CD14-positive monocyte (primary cell): ENCODE measurements at regions not wholly inside any gene's neighbourhood (a gene's known extent, or its start where the extent isn't known, plus 50 kb on each side); places are given as distances from the start of the nearest gene placed in this dataset.

Experiments used
- DNase-seq, 3 donors: peaks; one replicate each; pipeline ENCODE4 v3.0.0-alpha.2; 2011 to 2022
- H2AFZ ChIP-seq: 2 replicates; pipeline ENCODE4 v1.6.0; 2012; ENCODE audit warnings: mild to moderate bottlenecking, low read depth, low read length, inconsistent platforms; ENCODE audit not compliant: insufficient read depth, poor library complexity, severe bottlenecking
- H3K27ac ChIP-seq, 2 donors: 1 replicate in 1 of 2; 2 replicates in 1 of 2; pipeline ENCODE4 v1.5.1; 2012 to 2013; ENCODE audit warnings: low read length in 2 of 2, control low read depth in 1 of 2, inconsistent platforms in 1 of 2, low read depth in 1 of 2, mild to moderate bottlenecking in 1 of 2
- H3K27me3 ChIP-seq, 2 donors: one replicate each; pipeline versions ENCODE4 v1.6.0 to v1.6.1; 2011 to 2013; ENCODE audit warnings: low read length in 2 of 2; ENCODE audit not compliant: control insufficient read depth in 2 of 2, insufficient read depth in 2 of 2
- H3K36me3 ChIP-seq, 2 donors: replicated peaks in 1 of 2; 1 replicate in 1 of 2; 2 replicates in 1 of 2; pipeline versions ENCODE4 v1.5.1 to v1.6.1; 2012 to 2013; ENCODE audit warnings: low read length in 2 of 2, control low read depth in 1 of 2, inconsistent platforms in 1 of 2, mild to moderate bottlenecking in 1 of 2; ENCODE audit not compliant: insufficient read depth in 2 of 2, control insufficient read depth in 1 of 2
- H3K4me1 ChIP-seq, 2 donors: 1 replicate in 1 of 2; 2 replicates in 1 of 2; pipeline versions ENCODE4 v1.5.1 to v1.6.1; 2012 to 2013; ENCODE audit warnings: low read length in 2 of 2, control low read depth in 1 of 2, inconsistent platforms in 1 of 2, mild to moderate bottlenecking in 1 of 2, moderate library complexity in 1 of 2; ENCODE audit not compliant: insufficient read depth in 2 of 2, control insufficient read depth in 1 of 2
- H3K4me2 ChIP-seq: replicated peaks from 2 replicates; pipeline ENCODE3; 2012; ENCODE audit warnings: low read length, moderate library complexity, mild to moderate bottlenecking; ENCODE audit not compliant: poor library complexity, severe bottlenecking; ENCODE audit errors: extremely low read depth
- H3K4me3 ChIP-seq, 3 experiments: fragments of 200-600 bp in 1 of 3; sonication (generic) in 1 of 3; replicated peaks in 1 of 3; 1 replicate in 2 of 3; 2 replicates in 1 of 3; pipeline ENCODE4 v1.5.1; 2011 to 2013; ENCODE audit warnings: low read length in 3 of 3, mild to moderate bottlenecking in 3 of 3, control low read depth in 2 of 3, low read depth in 2 of 3, inconsistent platforms in 1 of 3, moderate library complexity in 1 of 3
- H3K79me2 ChIP-seq: 2 replicates; pipeline ENCODE4 v1.6.0; 2012; ENCODE audit warnings: mild to moderate bottlenecking, control low read depth, inconsistent platforms, low read length, moderate library complexity; ENCODE audit not compliant: insufficient read depth
- H3K9ac ChIP-seq: 2 replicates; pipeline ENCODE4 v1.6.0; 2017; ENCODE audit warnings: low read length, mild to moderate bottlenecking; ENCODE audit not compliant: insufficient read depth, poor library complexity, severe bottlenecking
- H3K9me3 ChIP-seq, 2 donors: replicated peaks in 1 of 2; 1 replicate in 1 of 2; 2 replicates in 1 of 2; pipeline versions ENCODE4 v1.5.1 to v1.6.1; 2012 to 2013; ENCODE audit warnings: low read length in 2 of 2, control low read depth in 1 of 2; ENCODE audit not compliant: control insufficient read depth in 1 of 2, insufficient read depth in 1 of 2
- H4K20me1 ChIP-seq: 2 replicates; pipeline ENCODE4 v1.6.0; 2012; ENCODE audit warnings: mild to moderate bottlenecking, low read length, control low read depth, moderate library complexity; ENCODE audit not compliant: insufficient read depth
- H3K27ac Mint-ChIP-seq, 7 donors: one replicate each; pipeline ENCODE4 v1.8.0; 2020; ENCODE audit warnings: mild to moderate bottlenecking in 7 of 7, mixed read lengths in 7 of 7, moderate library complexity in 6 of 7, inconsistent platforms in 2 of 7
- H3K27me3 Mint-ChIP-seq, 3 donors: one replicate each; pipeline ENCODE4 v1.8.0; 2021 to 2022; ENCODE audit warnings: low read depth in 3 of 3, mild to moderate bottlenecking in 3 of 3, mixed read lengths in 3 of 3, moderate library complexity in 3 of 3, inconsistent platforms in 1 of 3
- H3K36me3 Mint-ChIP-seq, 2 donors: one replicate each; pipeline ENCODE4 v1.8.0; 2020; ENCODE audit warnings: mixed read lengths in 2 of 2, inconsistent platforms in 1 of 2, mild to moderate bottlenecking in 1 of 2
- H3K4me1 Mint-ChIP-seq: one replicate; pipeline ENCODE4 v1.8.0; 2020; ENCODE audit warnings: mild to moderate bottlenecking, mixed read lengths
- H3K4me3 Mint-ChIP-seq, 2 donors: one replicate each; pipeline ENCODE4 v1.8.0; 2020; ENCODE audit warnings: mild to moderate bottlenecking in 2 of 2, mixed read lengths in 2 of 2, moderate library complexity in 1 of 2
- H3K9me3 Mint-ChIP-seq, 7 donors: one replicate each; pipeline ENCODE4 v1.8.0; 2020 to 2022; ENCODE audit warnings: mixed read lengths in 7 of 7, mild to moderate bottlenecking in 6 of 7, moderate library complexity in 6 of 7, inconsistent platforms in 2 of 7
- CTCF ChIP-seq: fragments of 200-600 bp; IDR thresholded peaks from one replicate; pipeline ENCODE4 v1.8.0; 2022; ENCODE audit warnings: antibody characterized with exemption, mild to moderate bottlenecking
- WGBS: methylation state at CpG from one replicate; pipeline ENCODE4 v1.1.5; 2013; ENCODE audit warnings: missing lambda C conversion rate; ENCODE audit not compliant: insufficient coverage; 5-methylcytosine and 5-hydroxymethylcytosine counted together
- intact Hi-C, 2 donors: fragments of 100-400 bp; cut with micrococcal nuclease; formaldehyde crosslinking; loops; one replicate each; pipeline versions ENCODE4 v1.15.0 to v1.15.1; 2023

DNA sequence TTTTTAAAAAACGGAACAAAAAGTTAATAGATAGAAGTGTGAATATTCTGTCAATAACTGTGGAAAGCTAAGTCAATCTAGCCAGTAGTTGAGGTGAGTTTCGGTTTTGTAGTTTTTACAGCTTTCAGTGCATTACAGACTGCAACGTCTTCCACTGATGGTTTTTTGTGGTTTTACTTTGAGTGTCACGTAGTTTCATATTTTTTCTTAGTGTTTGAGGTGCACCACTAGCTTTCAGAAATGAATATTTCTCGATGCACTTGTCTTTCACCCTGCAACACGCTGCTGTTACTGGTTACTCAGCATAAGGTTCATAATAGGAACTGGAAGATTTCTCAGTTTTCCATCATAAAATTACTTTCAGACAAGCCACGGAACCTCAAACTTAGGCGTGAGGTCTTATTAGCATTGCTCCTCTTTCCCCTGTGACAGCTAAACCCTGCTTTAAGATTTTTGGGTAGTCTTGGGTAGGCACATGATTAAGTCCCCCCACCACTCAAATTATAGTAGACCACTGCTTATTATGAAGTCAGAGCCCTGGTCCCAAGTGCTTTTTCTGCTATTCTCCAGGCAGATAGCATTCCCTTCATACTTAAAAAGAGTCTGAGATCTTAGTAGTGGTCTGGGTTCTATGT, 1412.7 kb downstream of the KCNT2 start:
- Histone ChIP-seq H3K79me2 (no peaks in the 10 kb centered on the region), H3K4me2 (no peak overlapping the region), H3K9ac (no peak overlapping the region), H3K36me3 (no peaks in the 10 kb centered on the region), H3K27ac (no peak overlapping the region), H3K9me3 (peaks cover 0 to 9% of the 10 kb centered on the region in 2 donors), H3K27me3 (no peaks in the 10 kb centered on the region), H4K20me1 (no peaks in the 10 kb centered on the region), H3K4me3 (no peak overlapping the region), H2AFZ (no peak overlapping the region), H3K4me1 (no peaks in the 10 kb centered on the region)
- no peaks in the 10 kb centered on the region for H3K4me1 Mint-ChIP-seq
- no peak overlapping the region for H3K27ac Mint-ChIP-seq
- no peak for TF ChIP-seq CTCF
- 73% methylated on average over 3 of the region's 8 CpGs for WGBS
- H3K36me3 Mint-ChIP-seq, result no peaks in the 10 kb centered on the region
- peaks cover 0 to 5% (median 0%) of the 10 kb centered on the region in 7 donors for H3K9me3 Mint-ChIP-seq
- intact Hi-C loops, result no loop called here
- no peak for DNase-seq
- no peak overlapping the region for H3K4me3 Mint-ChIP-seq
- peaks cover 0 to 1% (median 0%) of the 10 kb centered on the region in 3 donors for H3K27me3 Mint-ChIP-seq

GRCh38 chr1:195193134-195193533, 1415.1 kb downstream of the KCNT2 start:
- no peaks in the 10 kb centered on the region for H3K79me2 ChIP-seq
- no peak overlapping the region for H3K9ac ChIP-seq
- no peaks in the 10 kb centered on the region for H3K36me3 ChIP-seq
- H3K27ac ChIP-seq, result no peak overlapping the region
- Mint-ChIP-seq H3K4me3 (no peak overlapping the region), H3K27ac (no peak overlapping the region), H3K27me3 (peaks cover 0 to 1% (median 0%) of the 10 kb centered on the region in 3 donors), H3K4me1 (no peaks in the 10 kb centered on the region), H3K36me3 (no peaks in the 10 kb centered on the region), H3K9me3 (peaks cover 0 to 5% (median 0%) of the 10 kb centered on the region in 7 donors)
- no peak overlapping the region for H2AFZ ChIP-seq
- no peaks in the 10 kb centered on the region for H4K20me1 ChIP-seq
- TF ChIP-seq CTCF, result no peak
- intact Hi-C loops, result no loop called here
- WGBS, result no CpG with 5 or more reads among the region's 3 CpGs
- no peak overlapping the region for H3K4me2 ChIP-seq
- H3K4me1 ChIP-seq, result no peaks in the 10 kb centered on the region
- no peaks in the 10 kb centered on the region for H3K27me3 ChIP-seq
- no peak for DNase-seq
- H3K4me3 ChIP-seq, result no peak overlapping the region
- H3K9me3 ChIP-seq, result peaks cover 0 to 9% of the 10 kb centered on the region in 2 donors
